Posterior cingulate gyrus (tissue), 11 donors: ENCODE measurements at regions not wholly inside any gene's neighbourhood (a gene's known extent, or its start where the extent isn't known, plus 50 kb on each side); places are given as distances from the start of the nearest gene placed in this dataset.
"Not testable (repeated sequence)": the region's sequence is repeated elsewhere in the genome, so short reads cannot be mapped to it uniquely, and the experiment has no call there.

Experiments
- DNase-seq, 10 donors: peaks; one replicate each; pipeline versions ENCODE4 v3.0.0 to v3.0.0-alpha.2; 2020 to 2021; ENCODE audit warnings: mixed read lengths in 3 of 10
- intact Hi-C: fragments of 100-400 bp; cut with DNase I; formaldehyde crosslinking; loops from one replicate; pipeline ENCODE4 v1.15.1; 2023

DNA sequence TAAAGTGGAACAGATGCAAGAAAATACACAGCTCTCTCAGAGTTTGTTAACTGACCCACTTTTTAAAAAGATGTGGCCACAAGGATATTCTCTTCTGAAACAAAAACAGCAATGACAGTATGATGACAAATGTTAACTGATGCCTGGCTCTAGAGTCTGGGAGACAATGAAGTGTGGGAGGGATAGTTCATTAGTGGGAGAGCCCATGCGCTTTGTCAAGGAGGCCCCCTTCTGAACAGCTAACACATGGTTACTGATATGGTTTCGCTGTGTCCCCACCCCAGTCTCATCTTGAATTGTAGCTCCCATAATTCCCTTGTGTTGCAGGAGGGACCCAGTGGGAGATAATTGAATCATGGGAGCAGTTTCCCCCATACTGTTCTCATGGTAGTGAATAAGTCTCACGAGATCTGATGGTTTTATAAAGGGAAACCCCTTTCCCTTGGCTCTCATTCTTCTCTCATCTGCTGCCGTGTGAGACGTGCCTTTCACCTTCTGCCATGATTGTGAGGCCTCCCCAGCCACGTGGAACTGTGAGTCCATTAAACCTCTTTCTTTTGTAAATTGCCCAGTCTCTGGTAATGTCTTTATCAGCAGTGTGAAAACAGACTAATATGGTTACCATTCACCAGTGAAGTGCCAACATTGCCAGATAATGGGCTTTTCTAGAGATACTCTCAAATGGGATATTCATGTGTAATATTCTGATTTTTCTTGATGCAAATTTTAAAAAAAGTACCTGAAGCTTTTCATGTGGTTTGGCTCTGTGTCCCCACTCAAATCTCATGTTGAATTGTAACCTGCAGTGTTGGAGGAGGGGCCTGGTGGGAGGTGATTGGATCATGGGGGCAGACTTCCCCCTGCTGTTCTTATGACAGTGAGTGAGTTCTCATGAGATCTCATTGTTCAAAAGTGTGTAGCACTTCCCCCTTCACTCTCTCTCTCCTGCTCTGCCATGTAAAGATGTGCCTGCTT lies 435.8 kb downstream of the SHISA9 start:
- not testable (repeated sequence) for DNase-seq

GRCh38 chr16:13338044-13338443 lies 436.6 kb downstream of the SHISA9 start:
- DNase-seq = no peak
- intact Hi-C loops = no loop called here

More for the DNA sequence above, 435.8 kb downstream of the SHISA9 start:
- intact Hi-C loops = not testable (repeated sequence)

DNA sequence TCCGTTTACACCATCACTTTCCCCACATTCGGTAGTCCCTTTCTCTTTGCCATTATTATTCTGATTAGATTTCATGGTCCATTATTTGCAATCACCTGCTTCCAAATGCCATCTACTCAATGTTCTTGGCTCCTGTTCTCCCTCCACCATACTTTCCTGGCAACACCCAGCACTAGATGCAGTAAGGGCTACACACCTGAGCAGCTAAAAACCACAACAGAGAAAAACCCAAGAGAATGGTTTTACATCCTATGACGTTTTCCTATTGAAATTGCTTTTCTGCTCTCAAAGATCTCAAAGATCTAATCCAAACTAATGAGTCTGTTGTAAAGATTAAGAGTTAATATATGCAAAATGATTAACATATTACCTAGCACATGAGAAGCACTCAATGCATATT lies 441.3 kb downstream of the SHISA9 start:
- no peak for DNase-seq
- intact Hi-C loops = no loop called here

- no peak for DNase-seq
- intact Hi-C loops = no loop called here
These were observed 442.6 kb downstream of the SHISA9 start for GRCh38 chr16:13344001-13344400.

- intact Hi-C loops = no loop called here
- no peak for DNase-seq
These were observed 447.0 kb downstream of the SHISA9 start for GRCh38 chr16:13348416-13348815.

DNA sequence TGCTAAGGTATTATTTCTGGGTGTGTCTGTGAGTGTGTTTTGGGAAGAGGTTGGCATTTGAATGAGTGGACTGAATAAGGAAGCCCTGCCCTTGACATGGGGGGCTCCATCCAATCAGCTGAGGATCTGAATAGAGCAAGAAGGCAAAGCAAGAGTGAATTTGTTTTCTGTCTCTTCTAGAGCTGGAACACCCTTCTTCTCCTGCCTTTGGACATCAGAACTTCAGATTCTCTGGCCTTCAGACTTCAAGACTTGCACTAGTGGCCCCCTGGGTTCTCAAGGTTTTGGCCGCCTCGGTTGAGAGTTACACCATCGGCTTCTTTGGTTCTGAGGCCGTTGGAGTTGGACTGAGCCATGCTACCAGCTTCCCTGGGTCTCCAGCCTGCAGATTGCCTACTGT lies 448.6 kb downstream of the SHISA9 start:
- no peak for DNase-seq
- intact Hi-C loops = no loop called here

- no peak for DNase-seq
- intact Hi-C loops = no loop called here
These were observed 449.8 kb downstream of the SHISA9 start for GRCh38 chr16:13351181-13351580.

DNA sequence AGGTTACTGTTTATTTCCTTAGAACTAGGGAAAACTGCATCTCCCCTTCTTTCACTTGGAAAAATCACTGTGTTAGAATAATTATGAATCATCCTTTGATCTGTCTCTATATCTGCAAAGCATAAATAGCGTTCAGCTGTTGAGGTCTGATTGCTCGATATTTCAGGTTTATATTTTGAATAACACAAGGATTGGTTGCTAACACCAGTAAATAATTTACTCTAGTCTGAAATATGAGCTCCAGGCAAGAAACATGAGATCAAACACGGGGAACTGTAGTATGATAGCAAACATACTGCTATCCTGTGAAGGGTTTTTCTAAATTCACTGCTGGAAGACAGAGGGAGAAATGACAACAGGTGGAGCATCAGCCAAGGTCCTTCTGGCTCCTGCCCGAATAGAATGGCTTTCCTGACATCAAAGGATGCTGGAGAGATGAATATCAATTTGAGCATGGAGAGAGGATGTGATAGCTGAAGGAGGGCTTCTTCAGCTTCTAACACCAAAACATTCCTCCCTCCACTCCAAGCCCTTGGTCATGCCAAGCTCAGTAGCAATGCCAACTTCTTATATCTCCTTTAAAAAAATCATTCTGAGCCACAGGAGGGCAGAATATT lies 450.3 kb downstream of the SHISA9 start:
- no peak for DNase-seq
- intact Hi-C loops = no loop called here

DNA sequence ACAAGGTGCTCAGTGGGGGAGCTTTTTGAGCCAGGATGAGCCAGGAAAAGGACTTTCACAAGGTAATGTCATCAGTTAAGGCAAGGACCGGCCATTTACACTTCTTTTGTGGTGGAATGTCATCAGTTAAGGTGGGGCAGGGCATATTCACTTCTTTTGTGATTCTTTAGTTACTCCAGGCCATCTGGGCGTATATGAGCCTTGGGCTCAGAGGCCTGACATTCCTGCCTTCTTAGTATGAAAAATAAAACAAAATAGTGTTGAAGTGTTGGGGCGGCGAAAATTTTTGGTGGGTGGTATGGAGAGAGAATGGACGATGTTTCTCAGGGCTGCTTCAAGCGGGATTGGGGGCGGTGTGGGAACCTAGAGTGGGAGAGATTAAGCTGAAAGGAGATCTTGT lies 451.4 kb downstream of the SHISA9 start:
- DNase-seq, intact Hi-C loops: not testable (repeated sequence)

DNA sequence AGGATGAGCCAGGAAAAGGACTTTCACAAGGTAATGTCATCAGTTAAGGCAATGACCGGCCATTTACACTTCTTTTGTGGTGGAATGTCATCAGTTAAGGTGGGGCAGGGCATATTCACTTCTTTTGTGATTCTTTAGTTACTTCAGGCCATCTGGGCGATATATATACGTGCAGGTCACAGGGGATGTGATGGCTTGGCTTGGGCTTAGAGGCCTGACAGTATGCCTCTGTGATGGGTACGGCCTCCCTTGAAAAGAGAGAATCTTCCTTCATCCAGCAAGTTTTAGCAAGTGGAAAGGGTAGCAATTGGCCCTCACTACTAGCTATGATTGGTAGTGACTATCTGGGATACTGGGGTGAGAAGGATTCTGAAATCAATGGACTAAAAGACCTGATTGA lies 456.4 kb downstream of the SHISA9 start:
- intact Hi-C loops, DNase-seq: not testable (repeated sequence)

DNA sequence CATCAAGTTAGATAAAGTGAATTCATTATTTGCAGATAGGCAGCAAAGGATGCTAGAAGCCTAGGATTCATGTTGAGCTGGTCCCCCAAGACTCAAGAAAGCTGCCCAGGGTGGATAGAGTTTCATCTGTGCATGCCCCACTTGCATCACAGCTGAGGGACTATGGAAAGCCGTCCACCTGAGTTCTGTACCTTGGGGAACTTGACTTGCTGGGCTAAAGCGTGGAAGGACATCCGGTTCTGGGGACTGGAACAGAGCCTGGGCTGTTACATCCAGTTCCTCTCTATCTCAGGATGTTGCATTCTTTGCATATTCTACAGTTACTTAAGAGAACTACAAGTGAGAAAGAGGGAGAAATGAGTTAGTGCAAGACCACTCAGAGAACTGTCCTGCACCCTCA lies 458.4 kb downstream of the SHISA9 start:
- intact Hi-C loops = no loop called here
- DNase-seq = no peak

- intact Hi-C loops = no loop called here
- no peak for DNase-seq
These were observed 471.0 kb downstream of the SHISA9 start for GRCh38 chr16:13372421-13372820.

GRCh38 chr16:13376174-13376573 lies 474.8 kb downstream of the SHISA9 start:
- intact Hi-C loops = no loop called here
- DNase-seq = no peak

- intact Hi-C loops = no loop called here
- DNase-seq = no peak
These were observed 475.7 kb downstream of the SHISA9 start for GRCh38 chr16:13377143-13377542.

GRCh38 chr16:13378151-13378550 lies 476.8 kb downstream of the SHISA9 start:
- DNase-seq = no peak
- intact Hi-C loops = no loop called here

DNA sequence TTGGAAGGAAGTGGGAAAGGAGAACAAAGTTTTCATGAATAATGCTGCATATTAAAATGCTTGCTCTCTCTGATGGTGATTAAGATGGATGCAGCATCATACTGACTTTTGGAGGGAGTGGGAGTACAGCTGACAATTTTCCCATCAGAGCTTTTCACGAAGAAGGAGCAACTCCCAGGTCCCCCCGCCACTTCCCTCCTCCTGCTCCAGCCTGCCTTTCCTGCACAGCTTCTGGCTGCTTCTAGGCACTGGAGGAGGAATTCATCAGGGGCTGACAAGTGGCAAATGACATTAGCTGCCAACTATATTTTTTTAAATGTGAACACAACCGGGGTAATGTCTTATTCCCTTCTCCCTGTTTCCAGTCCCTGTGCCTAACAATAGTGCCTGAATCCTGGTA lies 477.9 kb downstream of the SHISA9 start:
- peak in 1 of 10 donors; percentile 57 for DNase-seq
- intact Hi-C loops = no loop called here

GRCh38 chr16:13385156-13386040 lies 484.0 kb downstream of the SHISA9 start:
- intact Hi-C loops, DNase-seq: not testable (repeated sequence)

DNA sequence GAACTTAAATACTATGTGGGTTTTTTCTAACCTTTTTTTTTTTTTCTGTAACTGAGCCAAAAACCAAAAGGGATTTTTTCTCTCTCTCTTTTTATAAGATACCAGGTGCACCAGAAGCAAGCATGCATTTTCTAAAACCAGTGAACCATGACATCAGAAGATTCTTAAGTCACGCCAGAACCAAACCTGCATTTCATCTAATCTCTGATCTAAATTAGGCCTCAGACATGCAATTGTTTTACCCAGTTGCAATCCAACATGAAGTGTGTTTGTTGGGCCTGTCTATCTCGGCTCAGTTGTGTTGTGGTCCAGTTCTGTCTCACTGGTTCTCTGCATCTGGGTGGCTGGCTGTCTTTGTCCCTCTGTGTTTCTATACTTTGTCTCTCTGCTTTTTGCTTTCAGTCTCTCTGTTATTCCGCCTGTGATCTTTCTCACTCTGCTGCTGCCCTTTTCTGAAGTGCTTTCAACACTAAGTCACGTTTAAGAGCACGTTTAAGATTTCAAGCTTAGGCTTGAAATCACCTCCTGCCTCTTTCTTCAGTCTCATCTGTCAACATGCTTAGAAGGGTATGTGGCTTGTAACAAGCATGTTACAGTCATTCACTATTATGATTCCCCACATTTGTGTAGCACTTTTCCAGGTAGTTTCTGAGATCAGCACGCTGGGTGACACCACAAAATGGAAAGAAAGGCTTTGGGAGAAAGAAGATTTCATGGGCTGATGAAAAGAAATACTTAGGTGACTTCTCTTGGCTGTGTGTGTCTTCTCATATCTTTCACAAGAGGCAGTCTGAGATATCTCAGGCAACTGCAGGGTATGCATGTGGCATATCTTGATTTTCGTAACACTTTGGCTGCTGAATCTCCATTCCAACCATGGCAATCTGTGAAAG lies 488.9 kb downstream of the SHISA9 start:
- DNase-seq = no peak

GRCh38 chr16:13390986-13391305 lies 489.5 kb downstream of the SHISA9 start:
- DNase-seq = no peak
- intact Hi-C loops = no loop called here

More for the DNA sequence above, 488.9 kb downstream of the SHISA9 start:
- intact Hi-C loops = no loop called here

DNA sequence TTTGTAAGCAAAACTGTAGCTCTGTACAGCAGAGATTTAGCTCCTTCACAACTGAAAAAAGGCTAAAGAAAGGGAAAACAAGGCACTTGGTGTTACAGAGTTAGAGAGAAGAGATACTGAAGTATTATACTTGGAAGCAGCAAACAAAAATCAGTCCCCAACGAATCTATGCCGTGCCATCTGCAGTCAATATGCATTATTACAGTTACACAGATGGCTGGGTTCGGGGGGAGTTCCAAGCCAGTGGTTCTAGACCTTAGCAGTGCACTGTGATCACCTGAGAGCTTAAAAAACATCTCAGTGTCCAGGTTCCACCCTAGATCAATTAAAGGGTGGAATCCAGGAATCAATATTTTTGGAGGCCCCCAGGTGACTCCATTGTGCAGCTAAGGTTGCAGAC lies 489.9 kb downstream of the SHISA9 start:
- DNase-seq = no peak
- intact Hi-C loops = no loop called here
